SU-DHL-6 (cell line): ENCODE measurements at regions not wholly inside any gene's neighbourhood (a gene's known extent, or its start where the extent isn't known, plus 50 kb on each side); places are given as distances from the start of the nearest gene placed in this dataset.

Experiments used
- CTCF ChIP-seq: fragments of 200-600 bp; sonication (generic); IDR thresholded peaks from one replicate; pipeline ENCODE4 v1.5.1; 2017; ENCODE audit warnings: antibody characterized with exemption, mild to moderate bottlenecking, low read length, moderate library complexity; ENCODE audit not compliant: insufficient read depth, poor library complexity, severe bottlenecking
- EZH2phosphoT487 ChIP-seq: fragments of 200-600 bp; sonication (generic), shearing (Covaris generic); conservative IDR thresholded peaks from 2 replicates; pipeline ENCODE4 v1.6.1; 2018; ENCODE audit warnings: mild to moderate bottlenecking, antibody characterized with exemption, low read length, moderate library complexity, mixed read lengths

- no peak for TF ChIP-seq EZH2phosphoT487
- TF ChIP-seq CTCF, result no peak
Observed at GRCh38 chr16:63928421-63928820, 1193.4 kb downstream of the CDH11 start.
